SK-N-SH (cell line): ENCODE measurements at regions not wholly inside any gene's neighbourhood (a gene's known extent, or its start where the extent isn't known, plus 50 kb on each side); places are given as distances from the start of the nearest gene placed in this dataset.

Source experiments
- CTCF ChIA-PET: fragments of 300-600, 350-600 bp; formaldehyde crosslinking; extraction: SDS; loops from one replicate; lab custom pipeline; 2021; lab: Yijun Ruan, JAX
- POLR2A ChIA-PET: fragments of 350-600 bp; sonication (Branson Sonifier 250); formaldehyde crosslinking; extraction: SDS; loops from one replicate; lab custom pipeline; 2020; ENCODE audit warnings: antibody characterized with exemption, inconsistent platforms; lab: Yijun Ruan, JAX
- DNase-seq: peaks from one replicate; pipeline ENCODE4 v3.0.0; 2012
- H2AFZ ChIP-seq: fragments of 200-600 bp; sonication (generic); 2 replicates; pipeline ENCODE4 v1.8.1; 2016; ENCODE audit warnings: antibody characterized with exemption, mild to moderate bottlenecking, low read depth
- H3F3A ChIP-seq: fragments of 200-600 bp; sonication (generic); replicated peaks from 2 replicates; pipeline ENCODE3; 2016; ENCODE audit warnings: antibody characterized with exemption, mild to moderate bottlenecking; ENCODE audit not compliant: insufficient read depth
- H3K27ac ChIP-seq, 2 experiments: fragments of 200-500 bp in 1 of 2; fragments of 200-600 bp in 1 of 2; sonication (Bioruptor generic) in 1 of 2; sonication (generic), shearing (Covaris generic) in 1 of 2; 2 replicates each; pipeline versions ENCODE4 v1.5.1 to v1.6.1; 2014 to 2016; ENCODE audit warnings: low read depth in 2 of 2, inconsistent platforms in 1 of 2, low read length in 1 of 2, mild to moderate bottlenecking in 1 of 2, mixed read lengths in 1 of 2
- H3K27me3 ChIP-seq: fragments of 200-600 bp; sonication (generic), shearing (Covaris generic); 2 replicates; pipeline ENCODE4 v1.6.1; 2016; ENCODE audit warnings: mixed run types; ENCODE audit not compliant: insufficient read depth
- H3K36me3 ChIP-seq, 2 experiments: fragments of 200-500 bp in 1 of 2; fragments of 200-600 bp in 1 of 2; sonication (Bioruptor generic) in 1 of 2; sonication (generic) in 1 of 2; replicated peaks in 1 of 2; 2 replicates each; pipeline versions ENCODE3 to v1.5.1; 2014 to 2016; ENCODE audit warnings: low read length in 1 of 2, mild to moderate bottlenecking in 1 of 2; ENCODE audit not compliant: insufficient read depth in 2 of 2, control insufficient read depth in 1 of 2
- H3K4me1 ChIP-seq, 2 experiments: fragments of 200-500 bp in 1 of 2; fragments of 200-600 bp in 1 of 2; sonication (Bioruptor generic) in 1 of 2; sonication (generic), shearing (Covaris generic) in 1 of 2; 2 replicates each; pipeline versions ENCODE4 v1.5.1 to v1.6.1; 2014 to 2016; ENCODE audit warnings: low read depth in 1 of 2, low read length in 1 of 2, mixed run types in 1 of 2; ENCODE audit not compliant: insufficient read depth in 2 of 2, control insufficient read depth in 1 of 2
- H3K4me2 ChIP-seq: fragments of 200-600 bp; sonication (generic), shearing (Covaris generic); 2 replicates; pipeline ENCODE4 v1.6.1; 2017; ENCODE audit warnings: mixed run types
- H3K4me3 ChIP-seq, 2 experiments: fragments of 200-500 bp in 1 of 2; fragments of 200-600 bp in 1 of 2; sonication (Bioruptor generic) in 1 of 2; sonication (generic), shearing (Covaris generic) in 1 of 2; 2 replicates each; pipeline versions ENCODE4 v1.5.1 to v1.8.1; 2014 to 2016; ENCODE audit warnings: low read depth in 2 of 2, inconsistent platforms in 1 of 2, low read length in 1 of 2, mild to moderate bottlenecking in 1 of 2, mixed read lengths in 1 of 2, moderate library complexity in 1 of 2
- H3K79me2 ChIP-seq: fragments of 200-600 bp; sonication (generic); 2 replicates; pipeline ENCODE4 v1.8.1; 2017; ENCODE audit warnings: mild to moderate bottlenecking; ENCODE audit not compliant: insufficient read depth
- H3K9ac ChIP-seq: fragments of 200-600 bp; sonication (generic); 2 replicates; pipeline ENCODE4 v1.6.1; 2017; ENCODE audit warnings: mixed run types
- H3K9me2 ChIP-seq: fragments of 200-600 bp; sonication (generic); 2 replicates; pipeline ENCODE4 v1.6.1; 2017; ENCODE audit warnings: mixed run types
- H3K9me3 ChIP-seq: fragments of 200-600 bp; sonication (generic); 2 replicates; pipeline ENCODE4 v1.6.1; 2017; ENCODE audit warnings: mixed run types, mild to moderate bottlenecking, moderate library complexity
- H4K20me1 ChIP-seq: fragments of 200-600 bp; sonication (generic); 2 replicates; pipeline ENCODE4 v1.6.1; 2017; ENCODE audit warnings: mild to moderate bottlenecking, mixed run types; ENCODE audit not compliant: insufficient read depth
- CHD2 ChIP-seq: fragments of 150-350 bp; IDR thresholded peaks from 2 replicates; pipeline ENCODE4 v1.6.1; 2018; ENCODE audit warnings: low read length; ENCODE audit not compliant: partially characterized antibody
- EP300 ChIP-seq, 2 experiments: IDR thresholded peaks; 2 replicates each; pipeline versions ENCODE4 v1.4.0 to v1.6.1; 2012; ENCODE audit warnings: borderline replicate concordance in 1 of 2, low read depth in 1 of 2, low read length in 1 of 2
- EZH2phosphoT487 ChIP-seq: fragments of 200-600 bp; sonication (generic); IDR thresholded peaks from 2 replicates; pipeline ENCODE4 v1.6.1; 2017; ENCODE audit warnings: low read depth, mixed run types, mild to moderate bottlenecking, antibody characterized with exemption, moderate library complexity, borderline replicate concordance
- FOXJ3 ChIP-seq: sonication (generic); formaldehyde crosslinking; IDR thresholded peaks from 2 replicates; pipeline ENCODE4 v1.5.1; 2020; ENCODE audit warnings: mild to moderate bottlenecking, missing genetic modification reagents
- GABPA ChIP-seq: IDR thresholded peaks from 2 replicates; pipeline ENCODE4 v1.4.0; 2012; ENCODE audit warnings: low read depth, mild to moderate bottlenecking
- JUND ChIP-seq: IDR thresholded peaks from 2 replicates; pipeline ENCODE4 v1.4.0; 2012
- MAX ChIP-seq: IDR thresholded peaks from 2 replicates; pipeline ENCODE4 v1.4.0; 2012; ENCODE audit warnings: low read depth
- MEF2A ChIP-seq: IDR thresholded peaks from 2 replicates; pipeline ENCODE4 v1.4.0; 2012; ENCODE audit warnings: low read depth, borderline replicate concordance
- NFIC ChIP-seq: IDR thresholded peaks from 2 replicates; pipeline ENCODE4 v1.4.0; 2012; ENCODE audit warnings: borderline replicate concordance
- NRF1 ChIP-seq: IDR thresholded peaks from 2 replicates; pipeline ENCODE4 v1.6.1; 2012; ENCODE audit warnings: low read depth, mild to moderate bottlenecking, low read length
- POLR2AphosphoS5 ChIP-seq: IDR thresholded peaks from 2 replicates; pipeline ENCODE4 v1.6.1; 2012; ENCODE audit warnings: low read depth, low read length
- RAD21 ChIP-seq: IDR thresholded peaks from 2 replicates; pipeline ENCODE4 v1.6.1; 2012; ENCODE audit warnings: mild to moderate bottlenecking, low read length
- RXRA ChIP-seq: IDR thresholded peaks from 2 replicates; pipeline ENCODE4 v1.4.0; 2012; ENCODE audit warnings: low read depth, mild to moderate bottlenecking, borderline replicate concordance
- SIN3A ChIP-seq: IDR thresholded peaks from 2 replicates; pipeline ENCODE4 v1.6.1; 2012; ENCODE audit warnings: low read depth, mild to moderate bottlenecking, low read length, moderate library complexity, borderline replicate concordance
- SMC3 ChIP-seq: IDR thresholded peaks from 2 replicates; pipeline ENCODE4 v1.6.1; 2012; ENCODE audit warnings: low read depth, low read length, improper control_type of control experiment
- TAF1 ChIP-seq: IDR thresholded peaks from 2 replicates; pipeline ENCODE4 v1.6.1; 2012; ENCODE audit warnings: low read depth, mild to moderate bottlenecking, low read length, moderate library complexity, borderline replicate concordance
- TCF12 ChIP-seq: IDR thresholded peaks from 2 replicates; pipeline ENCODE4 v1.4.0; 2012
- TEAD4 ChIP-seq: IDR thresholded peaks from 2 replicates; pipeline ENCODE4 v1.4.0; 2012; ENCODE audit warnings: mild to moderate bottlenecking, borderline replicate concordance; ENCODE audit not compliant: insufficient read depth
- USF1 ChIP-seq: IDR thresholded peaks from 2 replicates; pipeline ENCODE4 v1.4.0; 2012; ENCODE audit warnings: low read depth, borderline replicate concordance
- YY1 ChIP-seq: IDR thresholded peaks from 2 replicates; pipeline ENCODE4 v1.4.0; 2012; ENCODE audit warnings: low read depth, mild to moderate bottlenecking
- WGBS: methylation state at CpG from one replicate; pipeline ENCODE4 v1.1.6; 2017; ENCODE audit warnings: low lambda C conversion rate; 5-methylcytosine and 5-hydroxymethylcytosine counted together

- Histone ChIP-seq H4K20me1 (no peaks in the 10 kb centered on the region), H3K9me3 (no peaks in the 10 kb centered on the region), H3K4me1 (peaks cover 0 to 13% of the 10 kb centered on the region in 2 experiments; a peak in 1 of 4 replicates), H3K9ac (no peak overlapping the region), H2AFZ (no peak overlapping the region), H3K79me2 (no peaks in the 10 kb centered on the region), H3K36me3 (no peaks in the 10 kb centered on the region), H3K9me2 (no peaks in the 10 kb centered on the region), H3K27me3 (no peaks in the 10 kb centered on the region), H3K27ac (no peak overlapping the region), H3K4me2 (no peak overlapping the region), H3K4me3 (no peak overlapping the region), H3F3A (no peaks in the 10 kb centered on the region)
- WGBS = 16% methylated on average over 4 of the region's 6 CpGs
- POLR2A ChIA-PET = no interaction called here
- no peak for DNase-seq
- CTCF ChIA-PET = no interaction called here
- TF ChIP-seq TCF12 (no peak), NRF1 (no peak), EP300 (IDR thresholded peaks at IDR 0.05; ENCODE audit: borderline replicate concordance in 1 of 2, low read depth in 1 of 2, low read length in 1 of 2) (no peak), TAF1 (no peak), EZH2phosphoT487 (no peak), SMC3 (no peak), USF1 (no peak), NFIC (no peak), MAX (no peak), FOXJ3 (no peak), POLR2AphosphoS5 (no peak), SIN3A (no peak), JUND (no peak)
Measured at GRCh38 chr1:5394111-5394510, 598.1 kb downstream of the NPHP4 start.

GRCh38 chr1:5393603-5394002, 598.6 kb downstream of the NPHP4 start:
- no peaks in the 10 kb centered on the region for H3K79me2 ChIP-seq
- no peaks in the 10 kb centered on the region for H4K20me1 ChIP-seq
- no peaks in the 10 kb centered on the region for H3F3A ChIP-seq
- no peak overlapping the region for H3K4me3 ChIP-seq
- TF ChIP-seq SIN3A (no peak), TEAD4 (no peak), GABPA (no peak), RXRA (no peak), YY1 (no peak), CHD2 (no peak), TAF1 (no peak), RAD21 (no peak), MEF2A (no peak), FOXJ3 (no peak), TCF12 (no peak)
- CTCF ChIA-PET = interaction anchor here (0.6 kb wide), 1 partner anchor 230 kb away, joined by 3 read pairs; no protein-coding TSS in a partner anchor
- H3K9me2 ChIP-seq = no peaks in the 10 kb centered on the region
- no peak overlapping the region for H2AFZ ChIP-seq
- POLR2A ChIA-PET = no interaction called here
- WGBS = 13% methylated on average over 7 of the region's 7 CpGs
- H3K36me3 ChIP-seq = no peaks in the 10 kb centered on the region
- H3K9me3 ChIP-seq = no peaks in the 10 kb centered on the region
- H3K4me2 ChIP-seq = no peak overlapping the region
- no peak for DNase-seq
- no peak overlapping the region for H3K27ac ChIP-seq
- H3K4me1 ChIP-seq = peaks cover 0 to 13% of the 10 kb centered on the region in 2 experiments; a peak in 1 of 4 replicates
- H3K27me3 ChIP-seq = no peaks in the 10 kb centered on the region
- no peak overlapping the region for H3K9ac ChIP-seq
